Right lobe of liver (tissue), 4 donors: ENCODE measurements at regions not wholly inside any gene's neighbourhood (a gene's known extent, or its start where the extent isn't known, plus 50 kb on each side); places are given as distances from the start of the nearest gene placed in this dataset.

Source experiments
- CTCF ChIP-seq, 4 donors: fragments of 200-600 bp in 3 of 4; fragments of 450-650 bp in 1 of 4; IDR thresholded peaks; one replicate each; pipeline versions ENCODE4 v1.5.1 to v1.8.0; 2016 to 2022; ENCODE audit warnings: antibody characterized with exemption in 4 of 4, mild to moderate bottlenecking in 2 of 4
- POLR2A ChIP-seq: fragments of 450-650 bp; IDR thresholded peaks from one replicate; pipeline ENCODE4 v1.6.1; 2017; ENCODE audit warnings: antibody characterized with exemption, mild to moderate bottlenecking
- donor health status: DM: no; HTN: no; CAD: no.
- donor health status: DM: no; HTN: no; CAD: no.
- donor health status: DM: no; HTN: yes; CAD: no.

GRCh38 chr10:55367555-55367954, 566.5 kb upstream of the PCDH15 start:
- TF ChIP-seq CTCF (IDR thresholded peaks at IDR 0.05): no peak
- TF ChIP-seq POLR2A: no peak
